ENCODE measurements at regions not wholly inside any gene's neighbourhood (a gene's known extent, or its start where the extent isn't known, plus 50 kb on each side); places are given as distances from the start of the nearest gene placed in this dataset.
"Not testable (repeated sequence)": the region's sequence is repeated elsewhere in the genome, so short reads cannot be mapped to it uniquely, and the experiment has no call there.

GRCh38 chr2:234378440-234378839 lies 118.4 kb downstream of the ARL4C start:
- intact Hi-C loops (cut with DNase I), result no loop called here

GRCh38 chr2:234377761-234378391 lies 119.0 kb downstream of the ARL4C start:
- intact Hi-C loops (cut with DNase I), result no loop called here
- peak in 1 of 42 donors; percentile 32 for DNase-seq

More at GRCh38 chr2:234378440-234378839, 118.4 kb downstream of the ARL4C start:
- no peak for DNase-seq

- no peak for DNase-seq
- intact Hi-C loops (cut with DNase I), result no loop called here
Observed at GRCh38 chr2:234376229-234376628, 120.7 kb downstream of the ARL4C start.

- peak in 2 of 42 donors; percentile 13 to 41 for DNase-seq
- intact Hi-C loops (cut with DNase I), result no loop called here
Observed at GRCh38 chr2:234375176-234375880, 121.6 kb downstream of the ARL4C start.

GRCh38 chr2:234374736-234375135 lies 122.1 kb downstream of the ARL4C start:
- peak in 16 of 42 donors; percentile 8 to 45 (median 19) for DNase-seq
- intact Hi-C loops (cut with DNase I), result no loop called here

GRCh38 chr2:234374150-234374508 lies 122.8 kb downstream of the ARL4C start:
- intact Hi-C loops (cut with DNase I), result no loop called here
- DNase-seq, result peak in 1 of 42 donors; percentile 4

- intact Hi-C loops (cut with DNase I), result no loop called here
- DNase-seq, result no peak
Observed at GRCh38 chr2:234373481-234374149, 123.3 kb downstream of the ARL4C start.

- DNase-seq, result no peak
- intact Hi-C loops (cut with DNase I), result no loop called here
Observed at GRCh38 chr2:234373060-234373459, 123.8 kb downstream of the ARL4C start.

GRCh38 chr2:234372506-234372905 lies 124.4 kb downstream of the ARL4C start:
- intact Hi-C loops (cut with DNase I), result no loop called here
- no peak for DNase-seq

- DNase-seq, result peak in 5 of 42 donors; percentile 14 to 60 (median 25)
- intact Hi-C loops (cut with DNase I), result no loop called here
Observed at GRCh38 chr2:234368861-234369261, 128.0 kb downstream of the ARL4C start.

GRCh38 chr2:234366891-234367290 lies 130.0 kb downstream of the ARL4C start:
- DNase-seq, result peak in 2 of 42 donors; percentile 7 to 17
- intact Hi-C loops (cut with DNase I), result no loop called here

- intact Hi-C loops (cut with DNase I), result no loop called here
- DNase-seq, result no peak
Observed at GRCh38 chr2:234364661-234365060, 132.2 kb downstream of the ARL4C start.

GRCh38 chr2:234363647-234364294 lies 133.1 kb downstream of the ARL4C start:
- DNase-seq, result peak in 1 of 42 donors; percentile 12
- intact Hi-C loops (cut with DNase I), result no loop called here

GRCh38 chr2:234363011-234363487 lies 133.8 kb downstream of the ARL4C start:
- peak in 1 of 42 donors; percentile 37 for DNase-seq
- intact Hi-C loops (cut with DNase I), result no loop called here

- DNase-seq; intact Hi-C loops (cut with DNase I): not testable (repeated sequence)
Observed at GRCh38 chr2:234360313-234360975, 136.4 kb downstream of the ARL4C start.

GRCh38 chr2:234357666-234358065 lies 139.2 kb downstream of the ARL4C start:
- DNase-seq, result no peak
- intact Hi-C loops (cut with DNase I), result no loop called here

GRCh38 chr2:234355808-234356365 lies 141.0 kb downstream of the ARL4C start:
- DNase-seq, result peak in 1 of 42 donors; percentile 14
- intact Hi-C loops (cut with DNase I), result no loop called here

GRCh38 chr2:234355021-234355720 lies 141.7 kb downstream of the ARL4C start:
- no peak for DNase-seq
- intact Hi-C loops (cut with DNase I), result no loop called here

Measured in head of caudate nucleus (tissue), 42 donors.